Brain microvascular endothelial cell (primary cell): ENCODE measurements at regions not wholly inside any gene's neighbourhood (a gene's known extent, or its start where the extent isn't known, plus 50 kb on each side); places are given as distances from the start of the nearest gene placed in this dataset.

Experiments used
- DNase-seq: peaks from one replicate; pipeline ENCODE4 v3.0.0-alpha.2; 2020
- H3K27ac ChIP-seq: fragments of 250-450 bp; sonication (Bioruptor Pico); 2 replicates; pipeline ENCODE4 v1.5.1; 2020; ENCODE audit warnings: mild to moderate bottlenecking, moderate library complexity
- H3K27me3 ChIP-seq: fragments of 250-450 bp; sonication (Bioruptor Pico); replicated peaks from 2 replicates; pipeline ENCODE4 v1.5.1; 2020; ENCODE audit warnings: mild to moderate bottlenecking
- H3K36me3 ChIP-seq: fragments of 250-450 bp; sonication (Bioruptor Pico); replicated peaks from 2 replicates; pipeline ENCODE4 v1.5.1; 2020; ENCODE audit warnings: mild to moderate bottlenecking
- H3K4me3 ChIP-seq: 2 replicates; pipeline ENCODE4 v1.5.1; 2011; ENCODE audit warnings: low read depth, mild to moderate bottlenecking, control low read depth, low read length, moderate library complexity
- in situ Hi-C: cut with HindIII; loops from 2 replicates; pipeline ENCODE4 v1.10.0; 2017; ENCODE audit warnings: low sequenced_read_pairs, low pct_ligation_motif_present
- TF ChIP-seq, protein P1 (sequence below): IDR thresholded peaks from 2 replicates; pipeline ENCODE4 v1.5.1; 2011; ENCODE audit warnings: low read depth, mild to moderate bottlenecking, moderate library complexity, low read length, control low read depth, inconsistent platforms; ENCODE audit errors: missing control alignments

GRCh38 chr1:187229496-187229895 lies 400.7 kb downstream of the PLA2G4A start:
- no peaks in the 10 kb centered on the region for H3K27me3 ChIP-seq
- H3K27ac ChIP-seq = no peak overlapping the region
- in situ Hi-C loops = no loop called here
- H3K4me3 ChIP-seq = no peak overlapping the region
- DNase-seq = no peak
- TF ChIP-seq, protein P1, sequence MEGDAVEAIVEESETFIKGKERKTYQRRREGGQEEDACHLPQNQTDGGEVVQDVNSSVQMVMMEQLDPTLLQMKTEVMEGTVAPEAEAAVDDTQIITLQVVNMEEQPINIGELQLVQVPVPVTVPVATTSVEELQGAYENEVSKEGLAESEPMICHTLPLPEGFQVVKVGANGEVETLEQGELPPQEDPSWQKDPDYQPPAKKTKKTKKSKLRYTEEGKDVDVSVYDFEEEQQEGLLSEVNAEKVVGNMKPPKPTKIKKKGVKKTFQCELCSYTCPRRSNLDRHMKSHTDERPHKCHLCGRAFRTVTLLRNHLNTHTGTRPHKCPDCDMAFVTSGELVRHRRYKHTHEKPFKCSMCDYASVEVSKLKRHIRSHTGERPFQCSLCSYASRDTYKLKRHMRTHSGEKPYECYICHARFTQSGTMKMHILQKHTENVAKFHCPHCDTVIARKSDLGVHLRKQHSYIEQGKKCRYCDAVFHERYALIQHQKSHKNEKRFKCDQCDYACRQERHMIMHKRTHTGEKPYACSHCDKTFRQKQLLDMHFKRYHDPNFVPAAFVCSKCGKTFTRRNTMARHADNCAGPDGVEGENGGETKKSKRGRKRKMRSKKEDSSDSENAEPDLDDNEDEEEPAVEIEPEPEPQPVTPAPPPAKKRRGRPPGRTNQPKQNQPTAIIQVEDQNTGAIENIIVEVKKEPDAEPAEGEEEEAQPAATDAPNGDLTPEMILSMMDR = no peak
- H3K36me3 ChIP-seq = no peaks in the 10 kb centered on the region

GRCh38 chr1:187234706-187235105 lies 406.0 kb downstream of the PLA2G4A start:
- no peaks in the 10 kb centered on the region for H3K36me3 ChIP-seq
- DNase-seq = no peak
- H3K4me3 ChIP-seq = no peak overlapping the region
- H3K27ac ChIP-seq = no peak overlapping the region
- no peaks in the 10 kb centered on the region for H3K27me3 ChIP-seq
- TF ChIP-seq, protein P1 = no peak
- in situ Hi-C loops = no loop called here

DNA sequence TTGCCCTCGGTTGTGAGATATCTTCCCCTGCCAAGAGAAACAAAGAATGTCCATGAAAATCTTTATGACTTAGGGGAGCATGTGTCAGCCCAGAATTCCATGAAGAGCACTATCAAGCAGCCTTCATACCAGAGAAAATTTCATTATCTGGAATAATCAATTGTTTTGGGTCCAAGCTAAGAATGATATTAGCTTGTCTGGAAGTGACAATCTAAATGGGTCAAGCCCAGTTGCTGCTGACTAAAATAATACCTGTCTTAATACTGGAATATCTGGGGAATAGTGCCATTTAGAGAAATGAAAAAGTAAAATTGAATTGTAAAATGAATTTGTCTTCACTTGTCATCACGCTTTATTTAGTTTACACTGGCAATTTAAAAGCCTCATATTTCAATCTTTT lies 407.4 kb downstream of the PLA2G4A start:
- no peak overlapping the region for H3K27ac ChIP-seq
- TF ChIP-seq, protein P1 = no peak
- no peak overlapping the region for H3K4me3 ChIP-seq

GRCh38 chr1:187236676-187237075 lies 407.9 kb downstream of the PLA2G4A start:
- H3K27ac ChIP-seq = no peak overlapping the region
- no peak for DNase-seq
- no peaks in the 10 kb centered on the region for H3K27me3 ChIP-seq
- H3K36me3 ChIP-seq = no peaks in the 10 kb centered on the region
- TF ChIP-seq, protein P1 = no peak
- no peak overlapping the region for H3K4me3 ChIP-seq
- in situ Hi-C loops = no loop called here

More for the DNA sequence above, 407.4 kb downstream of the PLA2G4A start:
- DNase-seq = no peak
- Histone ChIP-seq H3K36me3 (no peaks in the 10 kb centered on the region), H3K27me3 (no peaks in the 10 kb centered on the region)
- in situ Hi-C loops = no loop called here

DNA sequence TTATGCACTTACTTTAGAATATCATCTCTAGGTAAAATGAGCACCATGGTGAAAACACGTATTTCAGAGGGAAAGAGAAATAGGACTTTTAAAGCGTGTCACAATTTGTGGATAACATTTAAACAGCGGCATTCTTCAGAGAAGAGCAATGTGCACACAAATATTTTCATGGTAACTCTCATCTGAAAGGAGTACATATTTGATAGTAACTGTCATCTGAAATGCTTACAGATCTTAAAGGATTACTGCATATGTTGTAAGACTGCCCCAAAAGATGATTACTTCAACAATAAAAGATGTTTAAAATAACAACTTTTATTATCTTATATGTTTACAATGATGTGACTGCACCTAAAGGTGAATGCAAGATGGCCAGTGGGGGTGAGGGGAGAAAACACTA lies 408.8 kb downstream of the PLA2G4A start:
- in situ Hi-C loops = no loop called here
- TF ChIP-seq, protein P1 = no peak

DNA sequence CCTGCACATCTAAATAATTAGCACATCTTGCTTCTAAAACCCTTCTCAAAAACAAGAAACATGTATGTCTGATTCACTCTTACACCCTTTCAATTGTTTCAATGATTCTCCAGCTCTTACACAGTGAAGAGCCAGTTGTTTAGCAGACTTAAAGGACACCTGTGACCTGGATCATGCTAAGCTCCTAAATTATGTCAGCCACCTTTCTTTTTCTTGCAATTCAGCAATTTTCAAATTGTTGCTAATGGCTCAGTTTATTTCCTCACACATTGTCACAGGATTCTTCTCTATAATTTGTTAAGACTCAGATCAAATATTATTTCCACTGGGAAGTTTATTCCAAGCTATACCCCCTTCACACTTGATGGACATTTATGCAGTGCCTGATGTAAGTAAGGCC lies 413.2 kb downstream of the PLA2G4A start:
- Histone ChIP-seq H3K27me3 (no peaks in the 10 kb centered on the region), H3K36me3 (no peaks in the 10 kb centered on the region), H3K4me3 (no peak overlapping the region), H3K27ac (no peak overlapping the region)
- DNase-seq = no peak
- TF ChIP-seq, protein P1 = no peak
- in situ Hi-C loops = no loop called here

More for the DNA sequence above, 408.8 kb downstream of the PLA2G4A start:
- Histone ChIP-seq H3K27ac (no peak overlapping the region), H3K27me3 (no peaks in the 10 kb centered on the region), H3K4me3 (no peak overlapping the region), H3K36me3 (no peaks in the 10 kb centered on the region)
- DNase-seq = no peak
